ENCODE measurements at regions not wholly inside any gene's neighbourhood (a gene's known extent, or its start where the extent isn't known, plus 50 kb on each side); places are given as distances from the start of the nearest gene placed in this dataset.

DNA sequence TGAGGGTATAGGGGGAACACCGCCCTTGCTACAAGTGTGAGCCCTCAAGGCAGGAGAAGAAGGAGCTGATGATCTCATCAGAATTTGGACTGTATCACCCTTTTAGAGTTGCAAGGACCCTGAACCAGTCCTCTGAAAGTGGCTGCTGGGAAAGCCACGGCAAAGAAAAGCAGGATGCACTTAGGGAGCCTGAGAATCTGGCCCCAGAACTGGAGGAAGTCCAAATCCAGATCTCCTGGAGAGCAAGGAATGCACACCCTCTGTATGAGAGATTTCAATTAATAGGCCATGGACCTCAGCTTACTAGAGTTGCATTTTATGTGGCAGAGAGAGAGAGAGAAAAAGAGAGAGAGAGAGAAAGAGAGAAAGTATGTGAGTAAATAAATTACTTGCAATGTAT lies 662.9 kb downstream of the CCSER2 start:
- Histone ChIP-seq H3K27ac (no peak overlapping the region), H3K4me3 (no peak overlapping the region), H3K9me3 (no peaks in the 10 kb centered on the region), H3K4me1 (no peaks in the 10 kb centered on the region), H3K27me3 (no peaks in the 10 kb centered on the region), H3K36me3 (no peaks in the 10 kb centered on the region)
- TF ChIP-seq, protein P1, sequence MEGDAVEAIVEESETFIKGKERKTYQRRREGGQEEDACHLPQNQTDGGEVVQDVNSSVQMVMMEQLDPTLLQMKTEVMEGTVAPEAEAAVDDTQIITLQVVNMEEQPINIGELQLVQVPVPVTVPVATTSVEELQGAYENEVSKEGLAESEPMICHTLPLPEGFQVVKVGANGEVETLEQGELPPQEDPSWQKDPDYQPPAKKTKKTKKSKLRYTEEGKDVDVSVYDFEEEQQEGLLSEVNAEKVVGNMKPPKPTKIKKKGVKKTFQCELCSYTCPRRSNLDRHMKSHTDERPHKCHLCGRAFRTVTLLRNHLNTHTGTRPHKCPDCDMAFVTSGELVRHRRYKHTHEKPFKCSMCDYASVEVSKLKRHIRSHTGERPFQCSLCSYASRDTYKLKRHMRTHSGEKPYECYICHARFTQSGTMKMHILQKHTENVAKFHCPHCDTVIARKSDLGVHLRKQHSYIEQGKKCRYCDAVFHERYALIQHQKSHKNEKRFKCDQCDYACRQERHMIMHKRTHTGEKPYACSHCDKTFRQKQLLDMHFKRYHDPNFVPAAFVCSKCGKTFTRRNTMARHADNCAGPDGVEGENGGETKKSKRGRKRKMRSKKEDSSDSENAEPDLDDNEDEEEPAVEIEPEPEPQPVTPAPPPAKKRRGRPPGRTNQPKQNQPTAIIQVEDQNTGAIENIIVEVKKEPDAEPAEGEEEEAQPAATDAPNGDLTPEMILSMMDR (IDR thresholded peaks at IDR 0.05), result no peak
- DNase-seq (ENCODE audit: low spot score), result no peak

DNA sequence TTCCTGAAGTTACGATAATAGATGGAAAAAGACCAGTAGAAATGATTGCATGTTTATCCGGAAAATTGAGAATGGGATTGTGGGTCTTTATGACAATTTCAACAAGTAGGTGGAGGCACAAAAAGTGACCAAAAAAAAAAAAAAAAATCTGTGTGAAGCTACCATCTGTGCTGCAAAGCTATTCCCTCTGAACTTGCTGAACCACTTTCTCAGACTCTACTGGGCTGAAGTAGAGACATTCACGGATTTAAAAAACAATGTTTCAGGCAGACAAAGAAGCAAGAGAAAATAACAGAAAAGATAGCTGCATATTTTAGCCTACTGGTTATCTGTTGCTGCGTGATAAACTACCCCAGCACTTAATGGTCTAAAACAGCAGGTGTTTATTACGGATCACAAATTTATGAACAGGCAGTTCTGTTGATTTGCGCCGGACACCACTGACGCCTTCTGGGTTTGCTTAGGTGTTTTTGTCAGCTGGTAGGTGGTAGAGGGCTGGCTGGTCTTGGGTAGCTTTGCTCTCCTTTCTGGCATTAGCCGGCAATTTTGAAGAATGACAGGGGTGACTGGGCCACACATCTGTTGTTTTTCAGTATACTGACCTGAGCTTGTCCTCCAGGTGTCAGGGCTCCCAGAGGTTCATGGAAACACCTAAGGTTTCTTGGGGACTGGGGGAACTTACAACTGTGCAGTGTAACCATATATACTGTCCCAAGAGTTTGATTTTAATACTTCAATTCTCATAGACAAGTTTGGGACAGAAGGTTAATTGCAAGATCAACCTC lies 665.1 kb downstream of the CCSER2 start:
- no peaks in the 10 kb centered on the region for H3K36me3 ChIP-seq
- H3K4me3 ChIP-seq, result no peak overlapping the region
- no peak for DNase-seq (ENCODE audit: low spot score)
- no peaks in the 10 kb centered on the region for H3K4me1 ChIP-seq
- no peaks in the 10 kb centered on the region for H3K27me3 ChIP-seq
- no peak overlapping the region for H3K27ac ChIP-seq
- TF ChIP-seq, protein P1 (IDR thresholded peaks at IDR 0.05), result no peak
- H3K9me3 ChIP-seq, result no peaks in the 10 kb centered on the region

DNA sequence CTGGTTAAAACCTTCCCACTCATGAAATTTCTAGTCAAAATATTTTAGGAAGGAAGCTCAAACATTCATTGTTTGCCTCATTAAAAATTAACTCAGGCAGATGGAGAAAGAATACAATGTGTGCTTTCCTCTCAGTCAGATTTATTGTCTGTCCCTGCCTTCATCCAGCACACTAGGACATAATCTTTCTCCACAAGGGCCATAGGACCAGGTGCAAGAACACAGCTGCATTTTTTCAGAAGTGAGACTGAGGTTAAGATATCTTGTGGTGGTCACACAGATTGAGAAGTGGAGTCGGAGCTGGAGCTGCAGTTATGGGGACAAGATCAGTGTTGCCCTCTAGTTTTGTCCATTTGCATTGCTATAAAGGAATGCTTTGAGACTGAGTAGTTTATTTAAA lies 666.3 kb downstream of the CCSER2 start:
- Histone ChIP-seq H3K36me3 (no peaks in the 10 kb centered on the region), H3K27me3 (no peaks in the 10 kb centered on the region), H3K27ac (no peak overlapping the region), H3K4me1 (no peaks in the 10 kb centered on the region), H3K4me3 (no peak overlapping the region), H3K9me3 (no peaks in the 10 kb centered on the region)
- no peak for DNase-seq (ENCODE audit: low spot score)
- TF ChIP-seq, protein P1 (IDR thresholded peaks at IDR 0.05), result no peak

DNA sequence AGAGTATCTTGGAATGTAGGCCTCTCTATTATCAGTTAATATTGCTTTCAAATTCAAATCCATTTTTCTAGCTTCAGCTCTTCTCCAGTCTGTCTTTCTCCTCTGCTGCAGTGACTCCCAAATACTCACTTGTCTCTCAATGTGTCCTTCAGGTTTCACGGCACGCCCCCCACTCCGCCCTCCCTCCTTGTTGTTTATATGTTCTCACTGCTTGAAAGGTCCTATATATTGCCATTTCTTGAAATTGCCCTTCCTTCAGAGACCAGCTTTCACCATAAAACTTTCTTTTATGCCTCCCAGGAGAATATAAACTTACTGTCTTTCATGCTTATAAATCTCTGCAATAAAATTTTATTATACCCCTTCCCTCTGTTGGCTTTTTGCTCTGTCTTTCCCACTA lies 668.2 kb downstream of the CCSER2 start:
- no peak for DNase-seq (ENCODE audit: low spot score)
- Histone ChIP-seq H3K9me3 (no peaks in the 10 kb centered on the region), H3K4me3 (no peak overlapping the region), H3K27ac (no peak overlapping the region), H3K36me3 (no peaks in the 10 kb centered on the region), H3K4me1 (no peaks in the 10 kb centered on the region), H3K27me3 (no peaks in the 10 kb centered on the region)
- TF ChIP-seq, protein P1 (IDR thresholded peaks at IDR 0.05), result no peak

DNA sequence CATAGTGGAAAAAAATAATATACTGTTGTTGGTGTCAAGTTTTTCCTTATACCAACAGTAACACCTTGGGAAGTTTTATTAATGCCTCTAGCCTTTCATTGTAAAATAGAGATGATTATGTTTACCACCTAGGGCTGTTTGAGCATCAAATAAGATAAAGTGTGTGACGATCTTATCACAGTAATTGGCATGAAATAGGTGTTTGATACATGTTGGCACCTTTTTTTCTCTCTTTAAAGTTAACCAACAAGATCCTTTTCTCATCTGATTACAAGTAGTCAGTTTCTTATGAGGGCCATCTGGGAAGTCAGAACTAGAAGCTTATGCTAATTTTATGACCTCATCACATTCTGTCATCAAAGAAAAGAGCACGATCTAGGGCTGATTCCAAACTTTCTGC lies 669.5 kb downstream of the CCSER2 start:
- no peak overlapping the region for H3K27ac ChIP-seq
- no peak overlapping the region for H3K4me3 ChIP-seq
- H3K9me3 ChIP-seq, result no peaks in the 10 kb centered on the region
- H3K27me3 ChIP-seq, result no peaks in the 10 kb centered on the region
- H3K36me3 ChIP-seq, result no peaks in the 10 kb centered on the region
- DNase-seq (ENCODE audit: low spot score), result no peak
- TF ChIP-seq, protein P1 (IDR thresholded peaks at IDR 0.05), result no peak
- no peaks in the 10 kb centered on the region for H3K4me1 ChIP-seq

DNA sequence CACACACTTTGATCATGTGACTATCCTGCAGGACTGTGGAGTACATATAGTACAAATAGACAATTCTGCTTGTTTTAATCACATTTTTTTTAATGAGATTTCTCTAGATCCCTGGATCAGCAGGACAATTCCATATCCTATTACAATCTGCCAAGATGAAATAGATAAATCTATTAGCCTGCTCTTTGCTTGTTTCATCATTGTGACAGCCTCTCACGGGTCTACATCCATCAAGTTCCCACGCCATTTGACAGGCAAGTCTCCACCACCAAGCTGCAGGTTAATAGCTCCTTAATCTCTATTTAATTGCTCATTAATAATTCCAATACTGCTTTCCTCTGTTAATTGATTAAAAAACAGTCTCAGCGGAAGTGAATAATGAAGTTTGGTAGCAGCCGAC lies 671.5 kb downstream of the CCSER2 start:
- Histone ChIP-seq H3K27ac (no peak overlapping the region), H3K4me3 (no peak overlapping the region), H3K9me3 (no peaks in the 10 kb centered on the region), H3K27me3 (no peaks in the 10 kb centered on the region), H3K4me1 (no peaks in the 10 kb centered on the region), H3K36me3 (no peaks in the 10 kb centered on the region)
- no peak for DNase-seq (ENCODE audit: low spot score)
- TF ChIP-seq, protein P1 (IDR thresholded peaks at IDR 0.05), result no peak

Data from right atrium auricular region (tissue), 2 donors.